K562 (cell line): ENCODE measurements at regions not wholly inside any gene's neighbourhood (a gene's known extent, or its start where the extent isn't known, plus 50 kb on each side); places are given as distances from the start of the nearest gene placed in this dataset.

Experiments
- ATAC-seq: fragments of 200-7000 bp; cut with Tn5 transposase; 3 replicates; pipeline ENCODE4 v1.9.1; 2020; ENCODE audit warnings: moderate library complexity
- BruUV-seq: library from RNA; stranded (reverse); fragments of 400-500 nt; replicated peaks from 2 replicates; lab custom pipeline; 2021; lab: Mats Ljungman, UMichigan
- CTCF ChIA-PET: fragments of 300-600 bp; formaldehyde crosslinking; extraction: SDS; loops from one replicate; lab custom pipeline; 2021; ENCODE audit warnings: low intra/inter-chr PET ratio; lab: Yijun Ruan, JAX
- POLR2A ChIA-PET: fragments of 300-600, 350-650 bp; sonication (Branson Sonifier 250); formaldehyde crosslinking; extraction: SDS; loops from one replicate; lab custom pipeline; 2021; ENCODE audit warnings: antibody characterized with exemption, inconsistent platforms; lab: Yijun Ruan, JAX
- DNase-seq, 4 experiments: peaks; one replicate each; pipeline versions ENCODE4 v3.0.0 to v3.0.0-alpha.2; 2011 to 2018; ENCODE audit warnings: low spot score in 3 of 4, mixed read lengths in 3 of 4; ENCODE audit errors: extremely low read depth in 1 of 4
- FAIRE-seq: peaks from 2 replicates; lab custom pipeline; 2011; peaks lifted over from hg19 to GRCh38; lab: Jason Lieb, UNC
- H2AFZ ChIP-seq: 2 replicates; pipeline ENCODE4 v1.6.0; 2011; ENCODE audit warnings: low read depth, low read length, control low read depth, inconsistent platforms
- H3K27ac ChIP-seq: fragments of 200-600 bp; 3 replicates; pipeline ENCODE4 v1.8.0; 2011; ENCODE audit warnings: low read depth, mild to moderate bottlenecking, control low read depth, inconsistent platforms, low read length, moderate library complexity, mixed read lengths; ENCODE audit errors: extremely low read depth
- H3K27me3 ChIP-seq, 2 experiments: fragments of 300-600 bp in 1 of 2; 2 replicates in 1 of 2; 3 replicates in 1 of 2; pipeline versions ENCODE4 v1.6.0 to v1.8.0; 2011; ENCODE audit warnings: inconsistent platforms in 2 of 2, low read length in 2 of 2, mild to moderate bottlenecking in 1 of 2, mixed read lengths in 1 of 2, moderate library complexity in 1 of 2; ENCODE audit not compliant: control insufficient read depth in 2 of 2, insufficient read depth in 2 of 2
- H3K36me3 ChIP-seq: fragments of 300-600 bp; 3 replicates; pipeline ENCODE4 v1.8.0; 2011; ENCODE audit warnings: mild to moderate bottlenecking, low read length, inconsistent platforms; ENCODE audit not compliant: control insufficient read depth, insufficient read depth
- H3K4me1 ChIP-seq, 2 experiments: fragments of 200-600 bp in 1 of 2; replicated peaks in 1 of 2; 2 replicates in 1 of 2; 3 replicates in 1 of 2; pipeline versions ENCODE4 v1.5.1 to v1.8.0; 2011; ENCODE audit warnings: inconsistent platforms in 2 of 2, low read length in 2 of 2, mild to moderate bottlenecking in 1 of 2, mixed read lengths in 1 of 2, moderate library complexity in 1 of 2; ENCODE audit not compliant: control insufficient read depth in 2 of 2, insufficient read depth in 2 of 2
- H3K4me2 ChIP-seq: 2 replicates; pipeline ENCODE4 v1.6.1; 2011; ENCODE audit warnings: low read length, control low read depth, inconsistent platforms, mixed read lengths; ENCODE audit not compliant: insufficient read depth
- H3K4me3 ChIP-seq: fragments of 200-600 bp; sonication (generic), shearing (Covaris generic); 2 replicates; pipeline ENCODE4 v1.5.1; 2016; ENCODE audit warnings: control low read depth, inconsistent platforms
- H3K79me2 ChIP-seq: fragments of 200-600 bp; 3 replicates; pipeline ENCODE4 v1.8.0; 2011; ENCODE audit warnings: low read length, inconsistent platforms; ENCODE audit not compliant: control insufficient read depth, insufficient read depth
- H3K9ac ChIP-seq, 2 experiments: 2 replicates each; pipeline versions ENCODE4 v1.6.0 to v1.6.1; 2011; ENCODE audit warnings: low read depth in 2 of 2, low read length in 2 of 2, control low read depth in 1 of 2, inconsistent platforms in 1 of 2, mild to moderate bottlenecking in 1 of 2, mixed read lengths in 1 of 2; ENCODE audit not compliant: insufficient read depth in 1 of 2
- H3K9me1 ChIP-seq: one replicate; pipeline ENCODE4 v1.6.0; 2011; ENCODE audit warnings: inconsistent platforms, mild to moderate bottlenecking, low read length, moderate library complexity; ENCODE audit not compliant: control insufficient read depth, insufficient read depth
- H3K9me3 ChIP-seq: replicated peaks from 2 replicates; pipeline ENCODE4 v1.5.1; 2011; ENCODE audit warnings: low read depth, low read length, inconsistent platforms; ENCODE audit not compliant: control insufficient read depth, insufficient read depth
- H4K20me1 ChIP-seq: replicated peaks from 2 replicates; pipeline ENCODE4 v1.6.1; 2011; ENCODE audit warnings: low read length, inconsistent platforms, mixed read lengths; ENCODE audit not compliant: control insufficient read depth, insufficient read depth
- CREB3 ChIP-seq: fragments of 450-650 bp; conservative IDR thresholded peaks from 2 replicates; pipeline ENCODE4 v1.6.1; 2016; ENCODE audit warnings: missing genetic modification characterization, low read depth, mild to moderate bottlenecking, missing compliant biosample characterization, moderate library complexity
- CTCF ChIP-seq, 3 experiments: IDR thresholded peaks in 2 of 3; conservative IDR thresholded peaks in 1 of 3; 2 replicates each; pipeline ENCODE4 v1.5.1; 2011 to 2012; ENCODE audit warnings: low read length in 3 of 3, mild to moderate bottlenecking in 3 of 3, control low read depth in 2 of 3, improper control_type of control experiment in 1 of 3, inconsistent platforms in 1 of 3, low read depth in 1 of 3, mixed read lengths in 1 of 3, moderate library complexity in 1 of 3; ENCODE audit not compliant: insufficient read depth in 2 of 3
- DNMT1 ChIP-seq: fragments of 450-650 bp; IDR thresholded peaks from 2 replicates; pipeline ENCODE4 v1.6.1; 2016; ENCODE audit warnings: antibody characterized with exemption, mild to moderate bottlenecking
- FOXJ2 ChIP-seq: fragments of 200-800 bp; sonication (Bioruptor generic); IDR thresholded peaks from 2 replicates; pipeline ENCODE4 v1.6.1; 2016; ENCODE audit warnings: missing genetic modification characterization, missing compliant biosample characterization
- GATA2 ChIP-seq: sonication (generic); formaldehyde crosslinking; IDR thresholded peaks from 2 replicates; pipeline ENCODE4 v1.4.0; 2020; ENCODE audit warnings: mild to moderate bottlenecking, missing genetic modification reagents
- GATAD2B ChIP-seq: fragments of 450-650 bp; IDR thresholded peaks from 2 replicates; pipeline ENCODE4 v1.6.1; 2017; ENCODE audit warnings: mild to moderate bottlenecking, borderline replicate concordance
- JUNB ChIP-seq: fragments of 450-650 bp; formaldehyde crosslinking; conservative IDR thresholded peaks from 2 replicates; pipeline ENCODE4 v1.4.0; 2020; ENCODE audit warnings: mild to moderate bottlenecking
- NCOA2 ChIP-seq, 2 experiments: fragments of 450-650 bp; IDR thresholded peaks; 2 replicates each; pipeline ENCODE4 v1.6.1; 2018; ENCODE audit warnings: mild to moderate bottlenecking in 2 of 2, moderate library complexity in 1 of 2; ENCODE audit not compliant: partially characterized antibody in 2 of 2
- PRPF4 ChIP-seq: fragments of 200-400 bp; formaldehyde crosslinking; IDR thresholded peaks from one replicate; pipeline ENCODE4 v1.6.1; 2017; ENCODE audit warnings: low read length, low read depth, mild to moderate bottlenecking; ENCODE audit not compliant: insufficient read depth, poor library complexity, severe bottlenecking
- RAD21 ChIP-seq, 2 experiments: fragments of 250-450 bp in 1 of 2; fragments of 450-650 bp in 1 of 2; sonication (Bioruptor Pico) in 1 of 2; formaldehyde crosslinking in 1 of 2; IDR thresholded peaks in 1 of 2; conservative IDR thresholded peaks in 1 of 2; 2 replicates each; pipeline versions ENCODE4 v1.4.0 to v1.8.0; 2020 to 2022; ENCODE audit warnings: mild to moderate bottlenecking in 2 of 2, moderate library complexity in 1 of 2
- ZNF121 ChIP-seq: sonication (generic); formaldehyde crosslinking; conservative IDR thresholded peaks from 2 replicates; pipeline ENCODE4 v1.8.0; 2022; ENCODE audit warnings: missing genetic modification reagents
- ZNF146 ChIP-seq: IDR thresholded peaks from one replicate; pipeline ENCODE4 v1.6.1; 2018; ENCODE audit warnings: missing compliant biosample characterization; ENCODE audit not compliant: unreplicated experiment
- ZNF583 ChIP-seq: fragments of 250-450 bp; sonication (Bioruptor Pico); IDR thresholded peaks from 2 replicates; pipeline ENCODE4 v1.4.0; 2020
- WGBS: fragments of 100-300 bp; shearing (Covaris generic); methylation state at CpG from one replicate; pipeline ENCODE4 v1.1.6; 2016; ENCODE audit warnings: low coverage, mixed read lengths; ENCODE audit not compliant: insufficient coverage; ENCODE audit errors: missing lambda C conversion rate; 5-methylcytosine and 5-hydroxymethylcytosine counted together
- in situ Hi-C: fragments of 300-500 bp; cut with MboI; formaldehyde crosslinking; loops from 4 replicates; pipeline ENCODE4 v1.15.0; 2018; ENCODE audit warnings: inconsistent platforms, mixed read lengths
- intact Hi-C: fragments of 100-400 bp; cut with micrococcal nuclease; formaldehyde crosslinking; loops from 2 replicates; pipeline ENCODE4 v1.14.2; 2022

- Histone ChIP-seq H3K4me2 (no peak overlapping the region), H3K9ac (no peak overlapping the region), H3K27me3 (no peaks in the 10 kb centered on the region), H3K9me3 (no peaks in the 10 kb centered on the region), H3K36me3 (no peaks in the 10 kb centered on the region), H3K79me2 (no peaks in the 10 kb centered on the region), H3K4me1 (no peaks in the 10 kb centered on the region), H4K20me1 (no peaks in the 10 kb centered on the region), H2AFZ (no peak overlapping the region)
- BruUV-seq: no TSS peak
- no peak for DNase-seq
- ChIA-PET POLR2A (no interaction called here), CTCF (no interaction called here)
- intact Hi-C loops (no loop called here), in situ Hi-C loops (no loop called here)
- 0% methylated on average over 3 of the region's 3 CpGs for WGBS
- no peak for TF ChIP-seq JUNB (CRISPR knock-in tag)
- TF ChIP-seq CTCF (IDR thresholded peaks at IDR 0.05 in 2 of 3, conservative IDR thresholded peaks at IDR 0.05 in 1 of 3; ENCODE audit: insufficient read depth in 2 of 3, low read depth in 1 of 3, low read length in 3 of 3): peak in 2 of 3 experiments; percentile 1 to 33; a peak in 2 of 6 replicates
- peak; percentile 49 to 62 for TF ChIP-seq RAD21 (CRISPR knock-in tag; conservative IDR thresholded peaks at IDR 0.05 in 1 of 2, IDR thresholded peaks at IDR 0.05 in 1 of 2)
- TF ChIP-seq, all 486 proteins: peak for 2
- no peak overlapping the region for H3K4me3 ChIP-seq
- H3K27ac ChIP-seq: no peak overlapping the region
- FAIRE-seq (no peak), ATAC-seq (no peak)
- no peaks in the 10 kb centered on the region for H3K9me1 ChIP-seq
Measured at GRCh38 chr3:8421267-8421666, 80.4 kb upstream of the LMCD1 start.

- H3K27ac ChIP-seq: no peak overlapping the region
- no peak overlapping the region for H3K4me2 ChIP-seq
- ChIA-PET CTCF (no interaction called here), POLR2A (no interaction called here)
- no TSS peak for BruUV-seq
- no peaks in the 10 kb centered on the region for H3K9me3 ChIP-seq
- H3K79me2 ChIP-seq: no peaks in the 10 kb centered on the region
- H3K4me1 ChIP-seq: no peaks in the 10 kb centered on the region
- H2AFZ ChIP-seq: no peak overlapping the region
- no peak overlapping the region for H3K9ac ChIP-seq
- FAIRE-seq (no peak), DNase-seq (no peak)
- no peaks in the 10 kb centered on the region for H3K36me3 ChIP-seq
- H3K9me1 ChIP-seq: no peaks in the 10 kb centered on the region
- no peak for TF ChIP-seq GATAD2B
- TF ChIP-seq PRPF4: no peak
- TF ChIP-seq NCOA2 (IDR thresholded peaks at IDR 0.05; ENCODE audit: partially characterized antibody in 2 of 2): no peak
- TF ChIP-seq FOXJ2 (tag): no peak
- no peak for TF ChIP-seq ZNF583
- TF ChIP-seq CREB3 (tag): no peak
- no peak for TF ChIP-seq DNMT1
- TF ChIP-seq ZNF121 (CRISPR knock-in tag): no peak
- no peak for TF ChIP-seq ZNF146
- no peak for TF ChIP-seq GATA2 (CRISPR knock-in tag)
- TF ChIP-seq, all 486 proteins: peak for 0
- 0% methylated on average over 4 of the region's 4 CpGs for WGBS
- H3K27me3 ChIP-seq: no peaks in the 10 kb centered on the region
- ATAC-seq: no peak
- intact Hi-C loops (no loop called here), in situ Hi-C loops (no loop called here)
- H3K4me3 ChIP-seq: no peak overlapping the region
- no peaks in the 10 kb centered on the region for H4K20me1 ChIP-seq
Measured at GRCh38 chr3:8421711-8422110, 79.9 kb upstream of the LMCD1 start.
